WTC11 (cell line): ENCODE measurements at regions not wholly inside any gene's neighbourhood (a gene's known extent, or its start where the extent isn't known, plus 50 kb on each side); places are given as distances from the start of the nearest gene placed in this dataset.

ENCODE experiments used
- ATAC-seq: fragments of 200-7000 bp; cut with Tn5 transposase; 2 replicates; pipeline ENCODE4 v1.10.0; 2021; ENCODE audit warnings: mild to moderate bottlenecking, moderate library complexity
- CTCF ChIA-PET: fragments of 300-600 bp; sonication (Branson Sonifier 250); formaldehyde crosslinking; loops from one replicate; lab custom pipeline; 2021; ENCODE audit warnings: antibody characterized with exemption; lab: Charles Lee
- POLR2A ChIA-PET: fragments of 350-600 bp; sonication (Branson Sonifier 250); formaldehyde crosslinking; loops from one replicate; lab custom pipeline; 2021; ENCODE audit warnings: antibody characterized with exemption; lab: Charles Lee
- DNase-seq: peaks from one replicate; pipeline ENCODE4 v3.0.0; 2021; ENCODE audit warnings: low spot score
- H3K27ac Mint-ChIP-seq: 2 replicates; pipeline ENCODE4 v1.8.0; 2021; ENCODE audit warnings: mixed read lengths
- H3K27me3 Mint-ChIP-seq: 2 replicates; pipeline ENCODE4 v1.8.0; 2021; ENCODE audit warnings: low read depth, mild to moderate bottlenecking, moderate library complexity, mixed read lengths
- H3K36me3 Mint-ChIP-seq: 2 replicates; pipeline ENCODE4 v1.8.0; 2021; ENCODE audit warnings: mixed read lengths
- H3K4me1 Mint-ChIP-seq: 2 replicates; pipeline ENCODE4 v1.8.0; 2022; ENCODE audit warnings: mixed read lengths
- H3K4me3 Mint-ChIP-seq: 2 replicates; pipeline ENCODE4 v1.8.0; 2021; ENCODE audit warnings: mild to moderate bottlenecking, moderate library complexity, mixed read lengths
- H3K9me3 Mint-ChIP-seq: 2 replicates; pipeline ENCODE4 v1.8.0; 2021; ENCODE audit warnings: mixed read lengths
- CREB1 ChIP-seq: sonication (generic); formaldehyde crosslinking; IDR thresholded peaks from 2 replicates; pipeline ENCODE4 v1.8.0; 2023; ENCODE audit warnings: mild to moderate bottlenecking, missing genetic modification reagents
- CREM ChIP-seq: sonication (generic); formaldehyde crosslinking; IDR thresholded peaks from 2 replicates; pipeline ENCODE4 v1.8.1; 2022; ENCODE audit warnings: mild to moderate bottlenecking, missing genetic modification reagents, moderate library complexity
- FOXP1 ChIP-seq: sonication (generic); formaldehyde crosslinking; IDR thresholded peaks from 2 replicates; pipeline ENCODE4 v1.8.0; 2022; ENCODE audit warnings: missing genetic modification reagents, mild to moderate bottlenecking, moderate library complexity, borderline replicate concordance
- GTF2I ChIP-seq: fragments of 250-450 bp; sonication (Bioruptor Pico); conservative IDR thresholded peaks from 2 replicates; pipeline ENCODE4 v1.4.0; 2021; ENCODE audit warnings: mild to moderate bottlenecking
- IRF2 ChIP-seq: sonication (generic); formaldehyde crosslinking; IDR thresholded peaks from 2 replicates; pipeline ENCODE4 v1.8.0; 2022; ENCODE audit warnings: low read depth, missing genetic modification reagents, borderline replicate concordance
- NFYB ChIP-seq: sonication (generic); formaldehyde crosslinking; conservative IDR thresholded peaks from 2 replicates; pipeline ENCODE4 v1.8.0; 2022; ENCODE audit warnings: low read depth, missing genetic modification reagents
- OVOL2 ChIP-seq: fragments of 250-450 bp; sonication (Bioruptor Pico); IDR thresholded peaks from 2 replicates; pipeline ENCODE4 v1.9.0; 2021; ENCODE audit warnings: mild to moderate bottlenecking, borderline replicate concordance
- TCF7 ChIP-seq: sonication (generic); formaldehyde crosslinking; IDR thresholded peaks from 2 replicates; pipeline ENCODE4 v1.8.0; 2022; ENCODE audit warnings: mild to moderate bottlenecking, low read depth, missing genetic modification reagents, moderate library complexity
- ZNF416 ChIP-seq: fragments of 250-450 bp; sonication (Bioruptor Pico); IDR thresholded peaks from 2 replicates; pipeline ENCODE4 v1.9.0; 2021; ENCODE audit warnings: mild to moderate bottlenecking, inconsistent platforms
- ZNF671 ChIP-seq: fragments of 250-450 bp; sonication (Bioruptor Pico); IDR thresholded peaks from 2 replicates; pipeline ENCODE4 v1.8.0; 2021; ENCODE audit warnings: mild to moderate bottlenecking
- TF ChIP-seq, protein P1 (sequence below): fragments of 250-450 bp; sonication (Bioruptor Pico); IDR thresholded peaks from 2 replicates; pipeline ENCODE4 v2.1.2; 2022; ENCODE audit warnings: mild to moderate bottlenecking, moderate library complexity
- TF ChIP-seq, protein P2 (sequence below): sonication (generic); formaldehyde crosslinking; conservative IDR thresholded peaks from 2 replicates; pipeline ENCODE4 v1.8.1; 2023; ENCODE audit warnings: mild to moderate bottlenecking, low read depth, missing genetic modification reagents, moderate library complexity
- TF ChIP-seq, protein P3 (sequence below): fragments of 250-450 bp; sonication (Bioruptor Pico); IDR thresholded peaks from 2 replicates; pipeline ENCODE4 v1.9.0; 2021; ENCODE audit warnings: mild to moderate bottlenecking
- TF ChIP-seq, protein P4 (sequence below): fragments of 250-450 bp; sonication (Bioruptor Pico); IDR thresholded peaks from 2 replicates; pipeline ENCODE4 v1.9.0; 2021; ENCODE audit warnings: mild to moderate bottlenecking
- TF ChIP-seq, protein P5 (sequence below): sonication (generic); formaldehyde crosslinking; IDR thresholded peaks from 2 replicates; pipeline ENCODE4 v1.8.1; 2023; ENCODE audit warnings: mild to moderate bottlenecking, missing genetic modification reagents
- TF ChIP-seq, protein P6 (sequence below): sonication (generic); formaldehyde crosslinking; IDR thresholded peaks from 2 replicates; pipeline ENCODE4 v1.8.1; 2023; ENCODE audit warnings: mild to moderate bottlenecking, missing genetic modification reagents, moderate library complexity

DNA sequence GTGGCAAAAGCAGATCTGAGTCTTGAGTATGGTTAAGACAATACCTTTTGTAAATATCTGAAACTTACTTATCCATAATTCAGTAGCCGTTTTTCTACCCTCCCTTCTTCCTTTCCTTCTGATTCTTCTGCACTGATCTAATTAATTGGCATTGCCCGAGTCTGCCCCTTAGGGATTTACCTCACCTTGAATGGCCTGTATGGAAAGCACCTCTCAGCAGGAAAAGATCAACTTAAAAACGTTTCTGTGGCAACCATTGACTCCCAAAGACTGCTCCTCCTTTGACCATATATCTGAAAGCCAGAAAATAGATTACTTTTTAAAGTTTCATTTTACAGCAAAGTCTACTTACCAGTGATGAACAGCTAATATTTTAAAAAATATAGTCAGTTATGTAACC lies 496.5 kb upstream of the LCORL start:
- no peak overlapping the region for H3K27ac Mint-ChIP-seq
- no peaks in the 10 kb centered on the region for H3K36me3 Mint-ChIP-seq
- H3K4me3 Mint-ChIP-seq, result no peak overlapping the region
- peaks cover 19% of the 10 kb centered on the region for H3K4me1 Mint-ChIP-seq
- ChIA-PET CTCF (interaction anchor here (1.5 kb wide), 1 partner anchor 19 kb away, joined by 4 read pairs; no protein-coding TSS in a partner anchor), POLR2A (no interaction called here)
- ATAC-seq (peak; percentile 58), DNase-seq (no peak)
- H3K9me3 Mint-ChIP-seq, result peaks cover 5% of the 10 kb centered on the region; the same call in 1 of the 2 replicates
- TF ChIP-seq TCF7 (CRISPR knock-in tag), result no peak
- TF ChIP-seq, protein P1, sequence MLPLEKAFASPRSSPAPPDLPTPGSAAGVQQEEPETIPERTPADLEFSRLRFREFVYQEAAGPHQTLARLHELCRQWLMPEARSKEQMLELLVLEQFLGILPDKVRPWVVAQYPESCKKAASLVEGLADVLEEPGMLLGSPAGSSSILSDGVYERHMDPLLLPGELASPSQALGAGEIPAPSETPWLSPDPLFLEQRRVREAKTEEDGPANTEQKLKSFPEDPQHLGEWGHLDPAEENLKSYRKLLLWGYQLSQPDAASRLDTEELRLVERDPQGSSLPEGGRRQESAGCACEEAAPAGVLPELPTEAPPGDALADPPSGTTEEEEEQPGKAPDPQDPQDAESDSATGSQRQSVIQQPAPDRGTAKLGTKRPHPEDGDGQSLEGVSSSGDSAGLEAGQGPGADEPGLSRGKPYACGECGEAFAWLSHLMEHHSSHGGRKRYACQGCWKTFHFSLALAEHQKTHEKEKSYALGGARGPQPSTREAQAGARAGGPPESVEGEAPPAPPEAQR (CRISPR knock-in tag), result no peak
- TF ChIP-seq OVOL2 (CRISPR knock-in tag), result no peak
- no peak for TF ChIP-seq NFYB (CRISPR knock-in tag)
- no peak for TF ChIP-seq IRF2 (CRISPR knock-in tag)
- TF ChIP-seq, protein P2, sequence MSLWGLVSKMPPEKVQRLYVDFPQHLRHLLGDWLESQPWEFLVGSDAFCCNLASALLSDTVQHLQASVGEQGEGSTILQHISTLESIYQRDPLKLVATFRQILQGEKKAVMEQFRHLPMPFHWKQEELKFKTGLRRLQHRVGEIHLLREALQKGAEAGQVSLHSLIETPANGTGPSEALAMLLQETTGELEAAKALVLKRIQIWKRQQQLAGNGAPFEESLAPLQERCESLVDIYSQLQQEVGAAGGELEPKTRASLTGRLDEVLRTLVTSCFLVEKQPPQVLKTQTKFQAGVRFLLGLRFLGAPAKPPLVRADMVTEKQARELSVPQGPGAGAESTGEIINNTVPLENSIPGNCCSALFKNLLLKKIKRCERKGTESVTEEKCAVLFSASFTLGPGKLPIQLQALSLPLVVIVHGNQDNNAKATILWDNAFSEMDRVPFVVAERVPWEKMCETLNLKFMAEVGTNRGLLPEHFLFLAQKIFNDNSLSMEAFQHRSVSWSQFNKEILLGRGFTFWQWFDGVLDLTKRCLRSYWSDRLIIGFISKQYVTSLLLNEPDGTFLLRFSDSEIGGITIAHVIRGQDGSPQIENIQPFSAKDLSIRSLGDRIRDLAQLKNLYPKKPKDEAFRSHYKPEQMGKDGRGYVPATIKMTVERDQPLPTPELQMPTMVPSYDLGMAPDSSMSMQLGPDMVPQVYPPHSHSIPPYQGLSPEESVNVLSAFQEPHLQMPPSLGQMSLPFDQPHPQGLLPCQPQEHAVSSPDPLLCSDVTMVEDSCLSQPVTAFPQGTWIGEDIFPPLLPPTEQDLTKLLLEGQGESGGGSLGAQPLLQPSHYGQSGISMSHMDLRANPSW (CRISPR knock-in tag), result no peak
- TF ChIP-seq, protein P3, sequence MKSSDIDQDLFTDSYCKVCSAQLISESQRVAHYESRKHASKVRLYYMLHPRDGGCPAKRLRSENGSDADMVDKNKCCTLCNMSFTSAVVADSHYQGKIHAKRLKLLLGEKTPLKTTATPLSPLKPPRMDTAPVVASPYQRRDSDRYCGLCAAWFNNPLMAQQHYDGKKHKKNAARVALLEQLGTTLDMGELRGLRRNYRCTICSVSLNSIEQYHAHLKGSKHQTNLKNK (CRISPR knock-in tag), result no peak
- no peak for TF ChIP-seq ZNF671 (CRISPR knock-in tag)
- no peak for TF ChIP-seq FOXP1 (CRISPR knock-in tag)
- no peak for TF ChIP-seq GTF2I (CRISPR knock-in tag)
- TF ChIP-seq, protein P4, sequence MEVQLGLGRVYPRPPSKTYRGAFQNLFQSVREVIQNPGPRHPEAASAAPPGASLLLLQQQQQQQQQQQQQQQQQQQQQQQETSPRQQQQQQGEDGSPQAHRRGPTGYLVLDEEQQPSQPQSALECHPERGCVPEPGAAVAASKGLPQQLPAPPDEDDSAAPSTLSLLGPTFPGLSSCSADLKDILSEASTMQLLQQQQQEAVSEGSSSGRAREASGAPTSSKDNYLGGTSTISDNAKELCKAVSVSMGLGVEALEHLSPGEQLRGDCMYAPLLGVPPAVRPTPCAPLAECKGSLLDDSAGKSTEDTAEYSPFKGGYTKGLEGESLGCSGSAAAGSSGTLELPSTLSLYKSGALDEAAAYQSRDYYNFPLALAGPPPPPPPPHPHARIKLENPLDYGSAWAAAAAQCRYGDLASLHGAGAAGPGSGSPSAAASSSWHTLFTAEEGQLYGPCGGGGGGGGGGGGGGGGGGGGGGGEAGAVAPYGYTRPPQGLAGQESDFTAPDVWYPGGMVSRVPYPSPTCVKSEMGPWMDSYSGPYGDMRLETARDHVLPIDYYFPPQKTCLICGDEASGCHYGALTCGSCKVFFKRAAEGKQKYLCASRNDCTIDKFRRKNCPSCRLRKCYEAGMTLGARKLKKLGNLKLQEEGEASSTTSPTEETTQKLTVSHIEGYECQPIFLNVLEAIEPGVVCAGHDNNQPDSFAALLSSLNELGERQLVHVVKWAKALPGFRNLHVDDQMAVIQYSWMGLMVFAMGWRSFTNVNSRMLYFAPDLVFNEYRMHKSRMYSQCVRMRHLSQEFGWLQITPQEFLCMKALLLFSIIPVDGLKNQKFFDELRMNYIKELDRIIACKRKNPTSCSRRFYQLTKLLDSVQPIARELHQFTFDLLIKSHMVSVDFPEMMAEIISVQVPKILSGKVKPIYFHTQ (CRISPR knock-in tag), result no peak
- TF ChIP-seq CREM (CRISPR knock-in tag), result no peak
- no peak for TF ChIP-seq CREB1 (CRISPR knock-in tag)
- TF ChIP-seq, protein P5, sequence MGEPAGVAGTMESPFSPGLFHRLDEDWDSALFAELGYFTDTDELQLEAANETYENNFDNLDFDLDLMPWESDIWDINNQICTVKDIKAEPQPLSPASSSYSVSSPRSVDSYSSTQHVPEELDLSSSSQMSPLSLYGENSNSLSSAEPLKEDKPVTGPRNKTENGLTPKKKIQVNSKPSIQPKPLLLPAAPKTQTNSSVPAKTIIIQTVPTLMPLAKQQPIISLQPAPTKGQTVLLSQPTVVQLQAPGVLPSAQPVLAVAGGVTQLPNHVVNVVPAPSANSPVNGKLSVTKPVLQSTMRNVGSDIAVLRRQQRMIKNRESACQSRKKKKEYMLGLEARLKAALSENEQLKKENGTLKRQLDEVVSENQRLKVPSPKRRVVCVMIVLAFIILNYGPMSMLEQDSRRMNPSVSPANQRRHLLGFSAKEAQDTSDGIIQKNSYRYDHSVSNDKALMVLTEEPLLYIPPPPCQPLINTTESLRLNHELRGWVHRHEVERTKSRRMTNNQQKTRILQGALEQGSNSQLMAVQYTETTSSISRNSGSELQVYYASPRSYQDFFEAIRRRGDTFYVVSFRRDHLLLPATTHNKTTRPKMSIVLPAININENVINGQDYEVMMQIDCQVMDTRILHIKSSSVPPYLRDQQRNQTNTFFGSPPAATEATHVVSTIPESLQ (CRISPR knock-in tag), result no peak
- TF ChIP-seq, protein P6, sequence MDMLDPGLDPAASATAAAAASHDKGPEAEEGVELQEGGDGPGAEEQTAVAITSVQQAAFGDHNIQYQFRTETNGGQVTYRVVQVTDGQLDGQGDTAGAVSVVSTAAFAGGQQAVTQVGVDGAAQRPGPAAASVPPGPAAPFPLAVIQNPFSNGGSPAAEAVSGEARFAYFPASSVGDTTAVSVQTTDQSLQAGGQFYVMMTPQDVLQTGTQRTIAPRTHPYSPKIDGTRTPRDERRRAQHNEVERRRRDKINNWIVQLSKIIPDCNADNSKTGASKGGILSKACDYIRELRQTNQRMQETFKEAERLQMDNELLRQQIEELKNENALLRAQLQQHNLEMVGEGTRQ (CRISPR knock-in tag), result no peak
- no peak for TF ChIP-seq ZNF416 (CRISPR knock-in tag)
- peaks cover 75% of the 10 kb centered on the region for H3K27me3 Mint-ChIP-seq
